ENCODE measurements at regions not wholly inside any gene's neighbourhood (a gene's known extent, or its start where the extent isn't known, plus 50 kb on each side); places are given as distances from the start of the nearest gene placed in this dataset.

GRCh38 chr2:192373221-192373620, 178.5 kb upstream of the TMEFF2 start:
- DNase-seq (ENCODE audit: low read depth) = no peak

- no peak for DNase-seq (ENCODE audit: low read depth)
Measured at GRCh38 chr2:192369969-192370368, 175.2 kb upstream of the TMEFF2 start.

DNA sequence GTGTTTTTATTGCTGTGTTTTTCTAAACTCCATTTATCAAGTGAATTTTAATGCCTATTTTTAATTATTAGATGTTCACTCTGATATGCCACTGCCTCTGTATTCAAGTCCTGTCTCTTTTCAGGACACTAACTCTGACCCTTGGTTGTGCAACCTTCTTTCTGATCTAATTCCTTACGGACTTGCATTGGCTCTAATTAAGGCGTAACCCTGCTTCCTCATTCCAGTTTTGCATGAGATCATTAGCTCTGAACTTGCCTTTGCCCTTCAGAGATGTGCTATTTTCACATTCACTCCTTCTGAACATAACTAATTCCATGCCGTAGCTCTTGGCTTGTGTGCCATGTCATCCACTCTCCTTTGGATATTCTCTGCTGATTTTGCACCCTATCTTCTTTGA, 162.5 kb upstream of the TMEFF2 start:
- DNase-seq (ENCODE audit: low read depth) = no peak

DNA sequence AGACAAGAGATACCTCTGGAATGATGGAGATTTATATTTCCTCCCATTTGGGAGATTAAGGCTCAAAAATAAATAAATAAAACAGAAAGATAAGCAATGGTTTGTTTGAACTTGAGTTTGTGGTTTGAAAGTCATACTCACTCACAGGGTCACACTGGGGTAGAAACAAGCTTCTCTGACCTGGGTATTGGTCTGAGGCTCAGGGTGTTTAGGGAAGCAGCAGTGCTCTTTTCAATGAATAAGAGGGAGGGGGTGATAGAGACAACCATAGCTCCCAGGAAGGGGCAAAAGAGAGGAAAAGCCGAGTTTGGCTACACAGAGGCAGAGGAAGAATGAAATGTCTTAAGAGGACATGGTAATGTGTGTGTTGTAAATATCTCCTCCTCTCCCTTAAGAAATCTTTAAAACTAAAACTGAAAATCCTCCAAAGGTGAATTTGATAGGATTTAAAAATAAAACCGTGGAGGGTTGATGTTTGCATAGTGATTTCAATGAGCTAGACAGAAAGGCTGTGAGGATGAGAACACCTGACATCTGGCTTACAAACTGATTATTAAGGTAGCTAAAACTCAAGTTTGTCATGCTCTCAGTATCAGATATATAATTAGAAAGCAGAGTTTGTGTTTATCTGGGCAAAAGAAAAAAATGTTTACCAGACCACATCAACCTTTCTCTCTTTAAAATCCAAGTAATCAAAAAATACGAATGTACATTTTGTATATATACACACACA, 159.9 kb upstream of the TMEFF2 start:
- DNase-seq (ENCODE audit: low read depth) = no peak

DNA sequence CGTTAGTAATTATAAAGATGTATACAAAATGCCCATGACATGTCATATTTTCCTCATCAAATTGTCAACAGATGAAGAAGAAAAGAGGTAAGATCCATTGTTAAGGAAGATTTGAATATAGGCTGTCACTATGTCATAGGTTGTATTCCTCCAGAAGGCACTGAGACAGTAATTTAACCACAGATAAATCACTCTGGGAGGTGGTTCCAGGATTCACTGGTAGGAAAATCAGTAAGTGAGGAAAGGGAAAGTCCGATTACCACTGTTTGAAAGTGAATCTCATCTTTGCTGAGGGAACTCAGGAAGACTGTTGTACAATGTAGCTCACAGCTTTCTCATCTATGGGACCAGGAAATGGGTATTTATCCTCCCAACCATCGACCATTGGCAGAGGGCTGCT, 152.8 kb upstream of the TMEFF2 start:
- DNase-seq (ENCODE audit: low read depth) = no peak

- DNase-seq (ENCODE audit: low read depth) = no peak
Measured at GRCh38 chr2:192345287-192345686, 150.6 kb upstream of the TMEFF2 start.

- DNase-seq (ENCODE audit: low read depth) = no peak
Measured at GRCh38 chr2:192333642-192334041, 138.9 kb upstream of the TMEFF2 start.

GRCh38 chr2:192328297-192328696, 133.6 kb upstream of the TMEFF2 start:
- no peak for DNase-seq (ENCODE audit: low read depth)

- no peak for DNase-seq (ENCODE audit: low read depth)
Measured at GRCh38 chr2:192327576-192327975, 132.8 kb upstream of the TMEFF2 start.

DNA sequence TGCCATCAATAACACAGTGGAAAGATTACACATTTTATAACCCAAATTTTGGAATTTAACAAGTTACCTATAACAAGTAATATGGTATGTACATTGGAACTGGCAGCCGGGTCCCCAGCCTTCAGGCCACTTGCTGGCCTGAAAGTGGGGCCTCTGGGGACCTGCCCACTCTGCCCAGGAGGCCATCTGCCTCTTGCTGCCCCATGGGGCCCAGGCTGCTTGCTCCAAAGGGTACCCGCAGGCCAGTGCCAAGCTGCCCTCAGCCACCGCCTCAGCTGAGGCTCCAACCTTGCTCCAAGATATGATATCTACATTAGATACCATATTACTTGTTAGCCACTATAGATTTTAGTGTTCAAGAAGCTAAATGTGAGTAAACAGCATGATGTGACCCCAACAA, 120.8 kb upstream of the TMEFF2 start:
- DNase-seq (ENCODE audit: low read depth) = no peak

- no peak for DNase-seq (ENCODE audit: low read depth)
Measured at GRCh38 chr2:192314800-192315481, 120.2 kb upstream of the TMEFF2 start.

GRCh38 chr2:192313773-192314172, 119.0 kb upstream of the TMEFF2 start:
- DNase-seq (ENCODE audit: low read depth) = no peak

DNA sequence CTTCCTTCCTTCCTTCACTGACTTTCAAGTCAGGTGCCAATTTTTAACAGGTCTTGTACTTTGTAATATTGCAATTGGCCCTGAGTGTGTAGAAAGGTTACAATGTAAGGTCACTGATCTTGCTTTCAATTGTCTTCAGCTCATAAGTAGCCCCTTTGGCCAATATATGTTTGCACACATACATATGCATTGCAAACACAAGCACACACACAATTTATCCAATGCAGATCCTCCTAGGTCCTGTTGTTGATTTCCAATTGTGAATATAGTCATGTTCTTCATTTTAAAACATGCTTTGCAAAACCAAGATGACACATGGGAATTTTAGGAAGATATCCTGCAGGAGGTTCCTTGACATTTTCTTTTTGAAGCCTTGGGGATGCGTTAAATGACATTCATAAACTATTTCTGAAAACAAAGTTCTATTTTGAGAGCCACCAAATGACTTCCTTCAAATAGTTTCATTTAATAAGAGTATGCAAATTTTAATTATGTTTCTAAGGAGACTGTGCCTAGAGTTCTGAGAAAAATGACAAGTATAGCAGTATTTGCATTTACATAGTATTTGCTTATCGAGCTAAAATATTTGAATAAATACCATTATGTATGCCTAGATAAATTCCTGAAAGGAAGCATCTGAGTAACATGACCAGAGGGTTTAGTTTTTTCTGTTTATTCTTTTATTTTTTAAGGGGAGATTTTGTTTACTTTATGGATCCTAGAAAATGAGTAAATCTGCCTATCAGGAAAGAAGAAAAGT, 117.1 kb upstream of the TMEFF2 start:
- DNase-seq (ENCODE audit: low read depth) = no peak

DNA sequence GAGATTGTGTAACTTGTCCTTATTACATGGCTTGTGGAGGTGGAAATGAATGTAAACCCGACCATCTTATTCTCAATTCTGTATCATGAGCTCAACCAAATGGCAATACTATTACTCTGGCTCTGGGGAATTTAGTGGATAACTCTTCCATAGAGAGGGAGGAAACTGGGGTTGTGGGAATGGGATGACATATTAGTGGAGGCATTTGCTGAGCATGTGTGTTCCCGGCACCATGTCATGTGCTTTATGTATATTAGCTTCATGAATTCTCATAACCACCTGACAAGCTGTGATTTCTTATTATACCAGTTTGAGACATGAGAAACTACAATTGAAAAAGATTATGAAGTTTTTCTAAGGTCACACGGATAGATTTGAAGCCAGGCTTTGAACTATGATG, 112.8 kb upstream of the TMEFF2 start:
- no peak for DNase-seq (ENCODE audit: low read depth)

DNA sequence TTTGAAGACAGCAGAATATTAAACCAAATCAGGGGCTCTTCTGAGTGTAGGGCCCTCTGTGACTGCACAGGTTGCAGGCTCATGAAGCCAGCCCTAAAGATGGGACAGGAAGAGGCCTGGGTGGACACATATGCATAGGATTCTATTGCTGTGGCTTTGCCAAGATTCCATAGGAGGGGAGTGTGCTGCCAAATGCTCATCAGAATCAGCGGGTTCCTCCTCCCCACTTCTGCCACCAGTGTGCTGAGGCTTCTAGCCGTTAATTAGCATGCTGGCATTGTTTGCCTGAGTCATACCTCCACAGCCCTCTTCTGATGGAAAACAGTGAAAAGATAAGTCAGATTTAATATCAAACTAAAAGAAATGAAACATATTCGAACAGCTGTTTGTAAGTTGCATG, 103.9 kb upstream of the TMEFF2 start:
- DNase-seq (ENCODE audit: low read depth) = no peak

DNA sequence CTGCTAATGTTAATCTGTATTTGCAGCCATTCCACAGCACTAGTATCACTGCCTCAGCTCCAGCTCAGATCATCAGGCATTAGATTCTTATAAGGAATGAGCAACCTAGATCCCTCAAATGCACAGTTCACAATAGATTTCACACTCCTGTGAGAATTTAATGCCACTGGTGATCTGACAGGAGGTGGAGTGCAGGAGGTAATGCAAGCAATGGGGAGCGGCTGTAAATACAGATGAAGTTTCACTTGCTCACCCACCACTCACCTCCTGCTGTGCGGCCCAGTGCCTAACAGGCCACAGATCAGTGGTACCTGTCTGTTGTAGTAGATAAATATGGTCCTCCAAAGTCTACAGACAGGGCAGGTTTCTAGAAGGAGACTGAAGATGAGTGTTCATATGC, 97.7 kb upstream of the TMEFF2 start:
- DNase-seq (ENCODE audit: low read depth) = no peak

DNA sequence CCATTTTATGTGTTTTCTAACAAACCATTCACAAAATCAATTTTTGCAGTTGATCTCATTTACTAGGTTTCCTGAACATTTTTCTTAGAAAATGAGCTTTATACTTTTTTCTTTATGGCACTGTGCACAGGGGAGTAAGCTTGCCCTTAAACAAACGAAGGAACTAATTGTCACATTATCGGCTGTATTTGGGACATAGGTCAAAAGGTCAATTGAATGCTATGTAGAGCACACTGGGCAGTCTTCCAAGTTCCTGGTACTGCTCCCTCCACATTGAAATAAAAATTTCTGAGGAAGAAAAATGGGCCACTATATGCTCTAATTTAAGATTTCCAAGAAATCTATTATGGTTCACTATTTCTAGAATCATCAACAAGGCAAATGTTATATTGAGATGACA, 93.6 kb upstream of the TMEFF2 start:
- DNase-seq (ENCODE audit: low read depth) = no peak

DNA sequence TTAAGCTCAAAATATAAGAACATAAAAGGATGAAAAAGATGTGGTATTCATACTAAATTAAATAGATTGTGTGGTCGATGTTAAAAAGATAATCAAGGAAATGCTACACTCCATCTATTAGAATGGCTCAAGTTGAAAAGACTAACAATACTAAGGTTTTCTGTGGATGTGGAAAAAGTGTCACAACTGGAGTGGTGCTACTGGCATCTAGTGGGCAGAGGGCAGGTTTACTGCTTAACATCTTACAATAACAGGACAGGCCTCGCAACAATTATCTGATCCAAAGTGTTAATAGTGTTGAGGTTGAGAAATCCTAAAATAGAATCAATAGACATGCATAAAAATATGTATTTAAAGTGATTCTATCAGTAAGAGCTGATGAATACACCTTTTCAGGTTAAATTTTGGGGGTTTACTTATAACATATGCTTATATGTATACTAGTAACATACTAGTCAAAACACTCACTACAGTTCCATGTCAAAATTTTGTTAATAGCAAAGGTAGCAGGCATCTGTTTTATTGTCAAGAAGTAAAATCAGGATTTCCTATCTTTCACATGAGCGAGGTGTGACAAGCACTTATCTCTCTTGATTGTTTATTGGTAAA, 91.5 kb upstream of the TMEFF2 start:
- peak; percentile 19 for DNase-seq (ENCODE audit: low read depth)

DNA sequence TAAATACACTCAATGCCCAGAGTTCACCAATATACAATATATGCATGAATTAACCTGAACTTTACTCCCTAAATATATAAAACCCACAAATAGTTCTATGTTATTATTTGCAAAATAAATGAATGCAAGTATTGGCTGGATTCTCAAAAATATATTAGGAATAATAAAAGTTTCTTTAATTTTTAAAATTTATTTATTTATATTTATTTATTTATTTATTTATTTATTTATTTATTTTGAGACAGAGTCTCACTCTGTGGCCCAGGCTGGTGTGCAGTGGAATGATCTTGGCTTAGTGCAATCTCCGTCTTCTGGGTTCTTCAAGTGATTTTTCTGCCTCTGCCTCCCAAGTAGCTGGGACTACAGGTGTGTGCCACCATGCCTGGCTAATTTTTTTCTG, 88.7 kb upstream of the TMEFF2 start:
- no peak for DNase-seq (ENCODE audit: low read depth)

GRCh38 chr2:192278701-192279100, 84.0 kb upstream of the TMEFF2 start:
- DNase-seq (ENCODE audit: low read depth) = no peak

DNA sequence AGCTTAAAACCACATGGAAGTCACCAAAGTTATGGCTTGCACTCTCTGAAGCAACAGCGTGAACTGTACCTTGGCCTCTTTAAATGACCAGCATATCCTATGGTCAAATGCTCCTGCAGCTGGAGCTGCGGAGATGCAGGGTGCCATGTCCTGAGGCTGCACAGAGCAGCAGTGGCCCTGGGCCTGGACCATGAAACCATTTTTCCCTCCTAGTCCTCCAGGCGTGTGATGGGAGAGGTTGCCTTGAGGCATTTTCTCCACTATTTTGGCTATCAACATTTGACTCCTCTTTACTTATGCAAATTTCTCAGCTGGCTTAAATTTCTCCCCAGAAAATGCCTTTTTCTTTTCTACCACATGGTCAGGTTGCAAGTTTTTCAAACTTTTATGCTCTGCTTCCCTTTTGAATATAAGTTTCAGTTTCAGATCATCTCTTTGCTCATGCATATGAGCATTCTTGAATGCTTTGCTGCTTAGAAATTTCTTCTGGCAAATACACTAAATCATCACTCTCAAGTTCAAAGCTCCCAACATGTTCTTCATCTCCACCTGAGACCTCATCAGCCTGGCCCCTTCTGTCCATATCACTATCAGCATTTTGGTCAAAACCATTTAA, 82.9 kb upstream of the TMEFF2 start:
- DNase-seq (ENCODE audit: low read depth) = no peak

- DNase-seq (ENCODE audit: low read depth) = no peak
Measured at GRCh38 chr2:192275632-192276031, 80.9 kb upstream of the TMEFF2 start.
